GM19455 (cell line): ENCODE measurements at regions not wholly inside any gene's neighbourhood (a gene's known extent, or its start where the extent isn't known, plus 50 kb on each side); places are given as distances from the start of the nearest gene placed in this dataset.
A peak's percentile ranks its signal among the peaks of the same experiment; 100 is the strongest.
"Not testable (repeated sequence)": the region's sequence is repeated elsewhere in the genome, so short reads cannot be mapped to it uniquely, and the experiment has no call there.

Experiments
- ATAC-seq: cut with Tn5 transposase; IDR thresholded peaks from one replicate; pipeline ENCODE4 v1.9.1; 2021; ENCODE audit not compliant: unreplicated experiment

GRCh38 chr4:161329852-161330251, 833.9 kb downstream of the FSTL5 start:
- ATAC-seq = no peak

GRCh38 chr4:161321706-161322105, 842.1 kb downstream of the FSTL5 start:
- ATAC-seq = no peak

- ATAC-seq = no peak
Measured at GRCh38 chr4:161320377-161320776, 843.4 kb downstream of the FSTL5 start.

GRCh38 chr4:161317000-161317399, 846.8 kb downstream of the FSTL5 start:
- no peak for ATAC-seq

GRCh38 chr4:161314371-161314770, 849.4 kb downstream of the FSTL5 start:
- ATAC-seq = no peak

GRCh38 chr4:161303551-161303950, 860.2 kb downstream of the FSTL5 start:
- no peak for ATAC-seq

- no peak for ATAC-seq
Measured at GRCh38 chr4:161291222-161291621, 872.6 kb downstream of the FSTL5 start.

- no peak for ATAC-seq
Measured at GRCh38 chr4:161287678-161288352, 876.0 kb downstream of the FSTL5 start.

GRCh38 chr4:161285461-161285860, 878.3 kb downstream of the FSTL5 start:
- ATAC-seq = no peak

GRCh38 chr4:161280929-161281328, 882.9 kb downstream of the FSTL5 start:
- no peak for ATAC-seq

- no peak for ATAC-seq
Measured at GRCh38 chr4:161279095-161279494, 884.7 kb downstream of the FSTL5 start.

GRCh38 chr4:161277150-161277787, 886.5 kb downstream of the FSTL5 start:
- ATAC-seq = not testable (repeated sequence)

GRCh38 chr4:161273607-161274006, 890.2 kb downstream of the FSTL5 start:
- ATAC-seq = no peak

GRCh38 chr4:161260819-161261218, 903.0 kb downstream of the FSTL5 start:
- ATAC-seq = no peak

GRCh38 chr4:161256716-161257115, 907.1 kb downstream of the FSTL5 start:
- no peak for ATAC-seq

GRCh38 chr4:161256172-161256571, 907.6 kb downstream of the FSTL5 start:
- ATAC-seq = no peak

- no peak for ATAC-seq
Measured at GRCh38 chr4:161254375-161254774, 909.4 kb downstream of the FSTL5 start.

- peak; percentile 83 for ATAC-seq
Measured at GRCh38 chr4:161252520-161253141, 911.2 kb downstream of the FSTL5 start.

GRCh38 chr4:161249779-161250440, 913.9 kb downstream of the FSTL5 start:
- no peak for ATAC-seq

- no peak for ATAC-seq
Measured at GRCh38 chr4:161248880-161249279, 914.9 kb downstream of the FSTL5 start.

- ATAC-seq = no peak
Measured at GRCh38 chr4:161247831-161248230, 916.0 kb downstream of the FSTL5 start.

GRCh38 chr4:161238033-161238432, 925.8 kb downstream of the FSTL5 start:
- no peak for ATAC-seq
